ENCODE measurements at regions not wholly inside any gene's neighbourhood (a gene's known extent, or its start where the extent isn't known, plus 50 kb on each side); places are given as distances from the start of the nearest gene placed in this dataset.

GRCh38 chr4:66073961-66074360 lies 403.7 kb upstream of the EPHA5 start (continued):
- TF ChIP-seq MBNL3 (CRISPR knock-in tag; conservative IDR thresholded peaks at IDR 0.05) (no peak), IRF9 (CRISPR knock-in tag; IDR thresholded peaks at IDR 0.05; ENCODE audit: borderline replicate concordance) (no peak), PREB (CRISPR knock-in tag; IDR thresholded peaks at IDR 0.05) (no peak), ZNF496 (CRISPR knock-in tag; IDR thresholded peaks at IDR 0.05; ENCODE audit: insufficient replicate concordance) (no peak)

- Histone ChIP-seq H3K9me3 (ENCODE audit: low read length) (peaks cover 3% of the 10 kb centered on the region), H3K4me2 (ENCODE audit: low read depth, low read length) (no peak overlapping the region), H2AFZ (ENCODE audit: low read length) (no peak overlapping the region), H3K79me2 (ENCODE audit: insufficient read depth, low read length) (no peaks in the 10 kb centered on the region), H3K4me1 (ENCODE audit: insufficient read depth, low read length) (no peaks in the 10 kb centered on the region), H4K20me1 (ENCODE audit: insufficient read depth, low read length) (no peaks in the 10 kb centered on the region), H3K27me3 (ENCODE audit: control insufficient read depth in 1 of 2, insufficient read depth in 2 of 2, low read length in 2 of 2) (no peaks in the 10 kb centered on the region), H3K27ac (ENCODE audit: extremely low read length, insufficient read depth, low read length) (no peak overlapping the region), H3K9ac (ENCODE audit: insufficient read depth, low read depth, low read length) (no peak overlapping the region), H3K4me3 (replicated peaks in 1 of 3; ENCODE audit: insufficient read depth in 1 of 3, low read depth in 2 of 3, low read length in 3 of 3) (no peak overlapping the region), H3K36me3 (replicated peaks in 1 of 2; ENCODE audit: control insufficient read depth in 1 of 2, insufficient read depth in 2 of 2, low read length in 2 of 2) (no peaks in the 10 kb centered on the region)
- no peak for TF ChIP-seq GFI1 (CRISPR knock-in tag; IDR thresholded peaks at IDR 0.05; ENCODE audit: borderline replicate concordance)
- TF ChIP-seq TOE1 (CRISPR knock-in tag; IDR thresholded peaks at IDR 0.05) = no peak
- no peak for TF ChIP-seq ERF (CRISPR knock-in tag; IDR thresholded peaks at IDR 0.05)
- TF ChIP-seq ZNF552 (CRISPR knock-in tag; IDR thresholded peaks at IDR 0.05; ENCODE audit: borderline replicate concordance) = no peak
- no peak for TF ChIP-seq TP53 (CRISPR knock-in tag; conservative IDR thresholded peaks at IDR 0.05)
- no peak for TF ChIP-seq DMAP1 (CRISPR knock-in tag; IDR thresholded peaks at IDR 0.05)
- TF ChIP-seq DDIT3 (CRISPR knock-in tag; IDR thresholded peaks at IDR 0.05) = no peak
- TF ChIP-seq TBP (CRISPR knock-in tag; IDR thresholded peaks at IDR 0.05) = no peak
- TF ChIP-seq ZBTB3 (CRISPR knock-in tag; IDR thresholded peaks at IDR 0.05; ENCODE audit: borderline replicate concordance, low read depth) = no peak
- no peak for TF ChIP-seq MED1 (CRISPR knock-in tag; IDR thresholded peaks at IDR 0.05)
- TF ChIP-seq KDM5B (CRISPR knock-in tag; IDR thresholded peaks at IDR 0.05; ENCODE audit: borderline replicate concordance) = no peak
- TF ChIP-seq STAT5B (CRISPR knock-in tag; IDR thresholded peaks at IDR 0.05) = no peak
- TF ChIP-seq EEA1 (CRISPR knock-in tag; IDR thresholded peaks at IDR 0.05; ENCODE audit: borderline replicate concordance) = no peak
- no peak for TF ChIP-seq STAG1 (CRISPR knock-in tag; IDR thresholded peaks at IDR 0.05)
- intact Hi-C loops (cut with micrococcal nuclease; ENCODE audit: unreplicated experiment) = no loop called here
- ChIA-PET CTCF (ENCODE audit: low intra/inter-chr PET ratio, low total read pairs) (no interaction called here), POLR2A (no interaction called here)
- no TSS peak for BruUV-seq (replicated peaks)
- DNase-seq (ENCODE audit: low spot score) (no peak), FAIRE-seq (no peak), ATAC-seq (no peak)
- in situ Hi-C loops (cut with HindIII; ENCODE audit: extremely low pct_ligation_motif_present, low pct_unique_long_range_greater_than_20kb) = no loop called here
- 61% methylated on average over 2 of the region's 2 CpGs for WGBS (ENCODE audit: low lambda C conversion rate)
These were observed 401.6 kb upstream of the EPHA5 start for GRCh38 chr4:66071911-66072310.

All from HepG2 (cell line).